DMS 273 (cell line): ENCODE measurements at regions not wholly inside any gene's neighbourhood (a gene's known extent, or its start where the extent isn't known, plus 50 kb on each side); places are given as distances from the start of the nearest gene placed in this dataset.

Experiments used
- DNase-seq: peaks from one replicate; lab custom pipeline; 2025; ENCODE audit not compliant: unreplicated experiment; lab: John Stamatoyannopoulos, UW

GRCh38 chr4:3364634-3365314 lies 72.0 kb downstream of the RGS12 start:
- DNase-seq, result no peak

- no peak for DNase-seq
Observed at GRCh38 chr4:3365326-3365725, 72.5 kb downstream of the RGS12 start.

GRCh38 chr4:3365871-3366842 lies 73.3 kb downstream of the RGS12 start:
- DNase-seq, result no peak

GRCh38 chr4:3366893-3367775 lies 74.3 kb downstream of the RGS12 start:
- no peak for DNase-seq

- DNase-seq, result no peak
Observed at GRCh38 chr4:3367866-3368265, 73.9 kb upstream of the HGFAC start.

GRCh38 chr4:3368334-3368733 lies 73.4 kb upstream of the HGFAC start:
- no peak for DNase-seq

- peak; percentile 47 for DNase-seq
Observed at GRCh38 chr4:3368841-3369760, 72.7 kb upstream of the HGFAC start.

- DNase-seq, result peak; percentile 69
Observed at GRCh38 chr4:3369781-3370674, 71.7 kb upstream of the HGFAC start.

- DNase-seq, result no peak
Observed at GRCh38 chr4:3371033-3372001, 70.5 kb upstream of the HGFAC start.

GRCh38 chr4:3372264-3372932 lies 69.4 kb upstream of the HGFAC start:
- no peak for DNase-seq

GRCh38 chr4:3372933-3373465 lies 68.8 kb upstream of the HGFAC start:
- no peak for DNase-seq

GRCh38 chr4:3373468-3373867 lies 68.3 kb upstream of the HGFAC start:
- DNase-seq, result no peak

GRCh38 chr4:3374011-3374645 lies 67.6 kb upstream of the HGFAC start:
- no peak for DNase-seq

- DNase-seq, result no peak
Observed at GRCh38 chr4:3374667-3375066, 67.1 kb upstream of the HGFAC start.

GRCh38 chr4:3375688-3376087 lies 66.1 kb upstream of the HGFAC start:
- peak; percentile 37 for DNase-seq

GRCh38 chr4:3376266-3376665 lies 65.5 kb upstream of the HGFAC start:
- DNase-seq, result no peak

- no peak for DNase-seq
Observed at GRCh38 chr4:3377557-3377956, 64.2 kb upstream of the HGFAC start.
